H1 (cell line): ENCODE measurements at regions not wholly inside any gene's neighbourhood (a gene's known extent, or its start where the extent isn't known, plus 50 kb on each side); places are given as distances from the start of the nearest gene placed in this dataset.

ENCODE experiments used
- CTCF ChIA-PET: fragments of 300-600 bp; sonication (Branson Sonifier 250); formaldehyde crosslinking; loops from one replicate; lab custom pipeline; 2021; ENCODE audit not compliant: partially characterized antibody; lab: Charles Lee
- POLR2A ChIA-PET: fragments of 300-600 bp; sonication (Branson Sonifier 250); formaldehyde crosslinking; loops from one replicate; lab custom pipeline; 2021; ENCODE audit warnings: inconsistent platforms; ENCODE audit not compliant: partially characterized antibody; lab: Charles Lee
- DNase-seq, 2 experiments: peaks; one replicate each; pipeline versions ENCODE4 v3.0.0 to v3.0.0-alpha.2; 2010 to 2022; ENCODE audit warnings: low spot score in 2 of 2, low read depth in 1 of 2, mixed read lengths in 1 of 2
- FAIRE-seq: peaks from 2 replicates; lab custom pipeline; 2011; peaks lifted over from hg19 to GRCh38; lab: Jason Lieb, UNC
- H2AFZ ChIP-seq: 2 replicates; pipeline ENCODE4 v1.8.1; 2012; ENCODE audit warnings: low read length, inconsistent platforms
- H2AK5ac ChIP-seq: 2 replicates; pipeline ENCODE4 v1.6.1; 2013; ENCODE audit warnings: low read depth, low read length
- H2BK120ac ChIP-seq: replicated peaks from 2 replicates; pipeline ENCODE3; 2013; ENCODE audit warnings: low read depth, low read length, inconsistent platforms
- H2BK12ac ChIP-seq: 2 replicates; pipeline ENCODE4 v1.6.1; 2013; ENCODE audit warnings: low read depth, low read length
- H2BK15ac ChIP-seq: 2 replicates; pipeline ENCODE4 v1.6.1; 2013; ENCODE audit warnings: low read length
- H2BK20ac ChIP-seq: 2 replicates; pipeline ENCODE4 v1.6.1; 2013; ENCODE audit warnings: low read length
- H2BK5ac ChIP-seq: 2 replicates; pipeline ENCODE4 v1.6.1; 2013; ENCODE audit warnings: low read depth, low read length
- H3K14ac ChIP-seq: 2 replicates; pipeline ENCODE4 v1.6.1; 2013; ENCODE audit warnings: inconsistent platforms; ENCODE audit not compliant: insufficient read length
- H3K18ac ChIP-seq: 2 replicates; pipeline ENCODE4 v1.6.1; 2013; ENCODE audit warnings: low read length; ENCODE audit errors: extremely low read depth
- H3K23ac ChIP-seq: 2 replicates; pipeline ENCODE4 v1.6.1; 2013; ENCODE audit warnings: inconsistent platforms; ENCODE audit not compliant: insufficient read length
- H3K23me2 ChIP-seq: 2 replicates; pipeline ENCODE4 v1.6.1; 2013; ENCODE audit warnings: low read depth, low read length
- H3K27ac ChIP-seq: 2 replicates; pipeline ENCODE4 v1.6.1; 2011; ENCODE audit warnings: low read depth, low read length, inconsistent platforms
- H3K27me3 ChIP-seq, 4 experiments: replicated peaks in 1 of 4; 1 replicate in 1 of 4; 2 replicates in 3 of 4; pipeline versions ENCODE4 v1.6.1 to v1.8.1; 2011 to 2013; ENCODE audit warnings: low read length in 3 of 4, mild to moderate bottlenecking in 3 of 4, inconsistent platforms in 2 of 4, mixed read lengths in 2 of 4, moderate library complexity in 1 of 4; ENCODE audit not compliant: control insufficient read depth in 3 of 4, insufficient read depth in 3 of 4; ENCODE audit errors: extremely low read depth in 1 of 4
- H3K36me3 ChIP-seq, 4 experiments: 2 replicates each; pipeline versions ENCODE4 v1.6.1 to v1.8.1; 2011 to 2013; ENCODE audit warnings: mild to moderate bottlenecking in 4 of 4, low read length in 3 of 4, moderate library complexity in 2 of 4, control low read depth in 1 of 4, inconsistent platforms in 1 of 4; ENCODE audit not compliant: insufficient read depth in 4 of 4, control insufficient read depth in 2 of 4
- H3K4ac ChIP-seq: replicated peaks from 2 replicates; pipeline ENCODE3; 2013; ENCODE audit warnings: low read length, low read depth, mixed read lengths, inconsistent platforms; ENCODE audit not compliant: insufficient read length
- H3K4me1 ChIP-seq, 4 experiments: replicated peaks in 1 of 4; 1 replicate in 1 of 4; 2 replicates in 3 of 4; pipeline versions ENCODE4 v1.6.1 to v1.8.1; 2011 to 2013; ENCODE audit warnings: low read length in 3 of 4, inconsistent platforms in 2 of 4, mixed read lengths in 1 of 4; ENCODE audit not compliant: insufficient read depth in 4 of 4, control insufficient read depth in 3 of 4
- H3K4me2 ChIP-seq, 2 experiments: 2 replicates each; pipeline versions ENCODE4 v1.6.1 to v1.8.1; 2011 to 2013; ENCODE audit warnings: low read depth in 2 of 2, low read length in 2 of 2, control low read depth in 1 of 2, inconsistent platforms in 1 of 2, mild to moderate bottlenecking in 1 of 2; ENCODE audit not compliant: insufficient read depth in 1 of 2
- H3K4me3 ChIP-seq, 4 experiments: fragments of 200-600, 300-600 bp in 1 of 4; sonication (generic), shearing (Covaris generic), sonication (Bioruptor Twin) in 1 of 4; 2 replicates each; pipeline versions ENCODE4 v1.5.1 to v1.8.1; 2011 to 2016; ENCODE audit warnings: low read length in 4 of 4, low read depth in 3 of 4, control low read depth in 2 of 4, inconsistent platforms in 2 of 4, mild to moderate bottlenecking in 2 of 4, mixed read lengths in 1 of 4, moderate library complexity in 1 of 4; ENCODE audit not compliant: insufficient read depth in 2 of 4; ENCODE audit errors: extremely low read depth in 1 of 4
- H3K56ac ChIP-seq: replicated peaks from 2 replicates; pipeline ENCODE3; 2013; ENCODE audit warnings: low read depth, mild to moderate bottlenecking, mixed read lengths, low read length, inconsistent platforms; ENCODE audit not compliant: insufficient read length
- H3K79me1 ChIP-seq: 2 replicates; pipeline ENCODE4 v1.6.1; 2013; ENCODE audit warnings: low read depth, low read length, control low read depth
- H3K79me2 ChIP-seq, 2 experiments: 2 replicates each; pipeline versions ENCODE4 v1.6.1 to v1.8.1; 2012 to 2013; ENCODE audit warnings: low read length in 2 of 2, mild to moderate bottlenecking in 2 of 2, inconsistent platforms in 1 of 2; ENCODE audit not compliant: insufficient read depth in 2 of 2, control insufficient read depth in 1 of 2
- H3K9ac ChIP-seq, 4 experiments: replicated peaks in 1 of 4; 1 replicate in 1 of 4; 2 replicates in 3 of 4; pipeline versions ENCODE4 v1.6.1 to v1.8.1; 2011 to 2013; ENCODE audit warnings: low read depth in 3 of 4, low read length in 3 of 4, control low read depth in 2 of 4, mild to moderate bottlenecking in 2 of 4, moderate library complexity in 2 of 4, inconsistent platforms in 1 of 4; ENCODE audit errors: extremely low read depth in 1 of 4
- H3K9me3 ChIP-seq, 2 experiments: 2 replicates each; pipeline versions ENCODE4 v1.6.1 to v1.8.1; 2012 to 2013; ENCODE audit warnings: mild to moderate bottlenecking in 2 of 2, moderate library complexity in 2 of 2, control low read depth in 1 of 2, inconsistent platforms in 1 of 2, low read depth in 1 of 2, low read length in 1 of 2, mixed read lengths in 1 of 2; ENCODE audit not compliant: insufficient read depth in 2 of 2
- H4K20me1 ChIP-seq, 2 experiments: replicated peaks in 1 of 2; 2 replicates each; pipeline versions ENCODE3 to v1.8.1; 2011 to 2013; ENCODE audit warnings: inconsistent platforms in 2 of 2, low read length in 2 of 2, mild to moderate bottlenecking in 1 of 2; ENCODE audit not compliant: insufficient read depth in 2 of 2, control insufficient read depth in 1 of 2
- H4K5ac ChIP-seq: 2 replicates; pipeline ENCODE4 v1.6.1; 2013; ENCODE audit warnings: low read length, low read depth, mixed read lengths, inconsistent platforms; ENCODE audit not compliant: insufficient read length
- H4K8ac ChIP-seq: 2 replicates; pipeline ENCODE4 v1.8.0; 2013; ENCODE audit warnings: mild to moderate bottlenecking, moderate library complexity, low read length, inconsistent platforms; ENCODE audit not compliant: insufficient read depth; ENCODE audit errors: extremely low read depth
- H4K91ac ChIP-seq: replicated peaks from 2 replicates; pipeline ENCODE3; 2013; ENCODE audit warnings: low read length, mixed read lengths, inconsistent platforms; ENCODE audit not compliant: insufficient read length
- CBX5 ChIP-seq: fragments of 300-800, 300-1000 bp; sonication (generic); IDR thresholded peaks from 2 replicates; pipeline ENCODE4 v1.7.1; 2016; ENCODE audit warnings: antibody characterized with exemption, low read length, low read depth
- EZH2 ChIP-seq: fragments of 200-600 bp; sonication (generic); IDR thresholded peaks from 2 replicates; pipeline ENCODE4 v1.7.1; 2012; ENCODE audit warnings: low read depth, mild to moderate bottlenecking, moderate library complexity, low read length, inconsistent platforms; ENCODE audit not compliant: severe bottlenecking
- RBBP5 ChIP-seq: IDR thresholded peaks from 2 replicates; pipeline ENCODE4 v1.7.1; 2012; ENCODE audit warnings: low read depth, mild to moderate bottlenecking, inconsistent platforms, low read length, moderate library complexity, borderline replicate concordance
- SIRT6 ChIP-seq: IDR thresholded peaks from one replicate; pipeline ENCODE4 v1.7.1; 2012; ENCODE audit warnings: low read length, inconsistent platforms
- SP1 ChIP-seq: IDR thresholded peaks from 2 replicates; pipeline ENCODE4 v1.6.1; 2011; ENCODE audit warnings: low read depth, low read length
- SP2 ChIP-seq: IDR thresholded peaks from 2 replicates; pipeline ENCODE4 v1.6.1; 2012; ENCODE audit warnings: mild to moderate bottlenecking, low read length, inconsistent platforms
- TBP ChIP-seq: IDR thresholded peaks from 2 replicates; pipeline ENCODE4 v1.6.1; 2011; ENCODE audit warnings: low read depth, low read length, improper control_type of control experiment
- WGBS, 2 experiments: shearing (Covaris generic) in 1 of 2; methylation state at CpG; one replicate each; pipeline versions ENCODE4 v1.1.6 to v1.1.7; 2013 to 2015; ENCODE audit warnings: low lambda C conversion rate in 2 of 2, mixed read lengths in 2 of 2, inconsistent platforms in 1 of 2, low coverage in 1 of 2, missing lambda C conversion rate in 1 of 2; ENCODE audit not compliant: insufficient replicate concordance in 2 of 2, insufficient coverage in 1 of 2, insufficient read length in 1 of 2; ENCODE audit errors: extremely low coverage in 1 of 2, missing lambda C conversion rate in 1 of 2; 5-methylcytosine and 5-hydroxymethylcytosine counted together

DNA sequence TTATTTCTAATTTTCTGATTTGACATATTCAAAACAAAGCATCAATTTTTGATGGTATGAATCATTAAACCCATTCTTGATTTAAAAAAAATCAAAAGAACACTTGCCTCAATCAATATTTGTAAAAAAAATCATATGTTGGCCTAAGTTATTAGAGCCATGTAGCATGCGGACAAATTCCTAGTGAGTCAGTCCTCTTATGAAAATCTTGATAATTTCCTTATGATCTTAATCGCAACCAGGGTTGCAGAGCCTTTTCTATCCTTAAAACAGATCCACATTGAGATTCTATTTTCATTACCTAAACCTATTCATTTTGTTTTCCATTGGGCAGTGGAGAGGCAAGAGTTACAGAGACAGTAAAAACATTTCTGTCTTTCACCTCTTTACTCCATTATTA is 203.2 kb downstream of the ARL4A start:
- Histone ChIP-seq H3K9ac (no peak overlapping the region), H3K9me3 (no peaks in the 10 kb centered on the region), H3K4me2 (no peak overlapping the region), H3K36me3 (no peaks in the 10 kb centered on the region; a peak in 1 of 8 replicates), H2BK12ac (no peak overlapping the region), H2BK20ac (no peak overlapping the region), H3K56ac (no peak overlapping the region), H3K4me3 (no peak overlapping the region), H4K5ac (no peak overlapping the region), H3K23ac (no peak overlapping the region), H2AFZ (no peak overlapping the region), H4K8ac (no peak overlapping the region), H2BK120ac (no peak overlapping the region), H2BK5ac (no peak overlapping the region), H3K79me1 (no peaks in the 10 kb centered on the region), H4K91ac (no peak overlapping the region), H3K4me1 (no peaks in the 10 kb centered on the region), H2AK5ac (no peak overlapping the region), H3K79me2 (no peaks in the 10 kb centered on the region), H3K14ac (no peak overlapping the region), H3K23me2 (no peaks in the 10 kb centered on the region), H3K18ac (no peak overlapping the region), H3K27ac (no peak overlapping the region), H4K20me1 (no peaks in the 10 kb centered on the region), H2BK15ac (no peak overlapping the region), H3K4ac (no peak overlapping the region), H3K27me3 (no peaks in the 10 kb centered on the region)
- DNase-seq (no peak), FAIRE-seq (no peak)
- 98% methylated on average over 2 of the region's 2 CpGs; no CpG with 5 or more reads in 1 of the 2 experiments for whole genome bisulfite sequencing, 2 experiments
- ChIA-PET POLR2A (no interaction called here), CTCF (interaction anchor here (0.9 to 2.3 kb wide), 2 partner anchors 18 to 204 kb away, joined by 3 to 6 read pairs; partner anchors contain the start of gene ARL4A)
- no peak for TF ChIP-seq SP1
- no peak for TF ChIP-seq TBP
- TF ChIP-seq SIRT6: no peak
- no peak for TF ChIP-seq RBBP5
- no peak for TF ChIP-seq EZH2
- no peak for TF ChIP-seq SP2
- TF ChIP-seq CBX5: no peak
